BLaER1 (cell line): ENCODE measurements at regions not wholly inside any gene's neighbourhood (a gene's known extent, or its start where the extent isn't known, plus 50 kb on each side); places are given as distances from the start of the nearest gene placed in this dataset.

Source experiments
- H3K27ac ChIP-seq: shearing (Covaris generic); formaldehyde crosslinking; 2 replicates; pipeline ENCODE4 v1.8.1; 2022
- H3K27me3 ChIP-seq: shearing (Covaris generic); formaldehyde crosslinking; 2 replicates; pipeline ENCODE4 v1.8.1; 2022
- H3K36me3 ChIP-seq: shearing (Covaris generic); formaldehyde crosslinking; 2 replicates; pipeline ENCODE4 v1.8.1; 2022
- H3K4me1 ChIP-seq: shearing (Covaris generic); formaldehyde crosslinking; 2 replicates; pipeline ENCODE4 v1.8.1; 2022
- H3K4me2 ChIP-seq: shearing (Covaris generic); formaldehyde crosslinking; 2 replicates; pipeline ENCODE4 v1.8.1; 2022
- H3K4me3 ChIP-seq: shearing (Covaris generic); formaldehyde crosslinking; 2 replicates; pipeline ENCODE4 v1.8.1; 2022
- H3K9ac ChIP-seq: shearing (Covaris generic); formaldehyde crosslinking; 2 replicates; pipeline ENCODE4 v1.8.1; 2022
- H3K9me3 ChIP-seq: shearing (Covaris generic); formaldehyde crosslinking; 2 replicates; pipeline ENCODE4 v1.8.1; 2022
- H4K20me1 ChIP-seq: shearing (Covaris generic); formaldehyde crosslinking; 2 replicates; pipeline ENCODE4 v1.8.1; 2022
- Cebpa-rat ChIP-seq: shearing (Covaris generic); IDR thresholded peaks from 2 replicates; pipeline ENCODE4 v1.8.1; 2022

DNA sequence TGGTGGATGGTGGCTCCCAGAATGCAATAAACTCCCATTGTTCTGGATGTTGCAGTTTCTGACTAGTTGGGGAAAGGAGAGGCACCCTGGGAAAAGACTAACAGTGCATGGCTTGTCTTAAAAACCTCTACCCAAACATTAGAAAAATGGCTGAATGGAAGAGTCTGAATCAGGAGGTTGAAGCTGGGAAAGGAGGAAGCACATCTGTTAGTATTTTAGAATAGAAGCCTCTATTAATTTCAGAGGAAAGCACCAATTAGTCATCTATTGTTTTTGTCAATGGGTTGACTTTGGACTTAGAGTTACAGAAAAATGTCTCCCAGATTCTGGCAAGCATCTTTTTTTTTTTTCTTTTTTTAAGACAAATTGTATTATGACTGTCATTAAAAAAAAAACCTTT, 56.1 kb upstream of the ELMO1 start:
- Histone ChIP-seq H3K27ac (no peak overlapping the region), H3K36me3 (no peaks in the 10 kb centered on the region), H3K4me1 (no peaks in the 10 kb centered on the region), H4K20me1 (no peaks in the 10 kb centered on the region), H3K4me3 (no peak overlapping the region), H3K27me3 (no peaks in the 10 kb centered on the region), H3K9me3 (no peaks in the 10 kb centered on the region), H3K9ac (no peak overlapping the region), H3K4me2 (no peak overlapping the region)
- TF ChIP-seq Cebpa-rat: no peak

DNA sequence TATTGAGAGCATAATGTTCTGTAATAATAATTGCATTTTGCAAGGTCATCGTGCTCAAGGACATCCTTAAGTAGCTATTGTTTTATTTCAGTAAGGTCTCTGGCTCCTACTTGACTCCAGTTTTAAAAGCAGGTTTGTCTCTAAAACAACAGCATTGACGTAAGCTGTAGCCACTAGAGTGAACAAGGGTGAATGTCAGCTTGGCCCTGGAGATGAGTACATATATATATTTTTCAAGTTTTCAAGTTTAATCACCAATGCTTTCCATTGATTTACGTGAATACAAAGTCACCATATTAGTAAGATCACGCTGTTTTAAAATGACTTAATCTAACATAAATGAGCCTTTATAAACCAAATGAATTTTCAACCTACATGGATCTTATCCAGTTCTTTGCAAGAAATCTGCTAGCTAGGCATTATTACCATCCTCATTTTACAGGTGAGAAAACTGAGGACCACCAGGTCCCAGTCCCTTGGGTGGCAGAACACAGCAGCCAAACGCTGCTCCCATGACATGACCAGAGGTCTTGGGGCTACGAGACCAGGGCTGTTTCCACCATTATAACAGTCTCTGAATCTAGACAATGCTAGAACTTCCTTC, 57.2 kb upstream of the ELMO1 start:
- Histone ChIP-seq H3K4me2 (no peak overlapping the region), H3K9me3 (no peaks in the 10 kb centered on the region), H3K4me3 (no peak overlapping the region), H3K4me1 (no peaks in the 10 kb centered on the region), H3K27me3 (no peaks in the 10 kb centered on the region), H4K20me1 (no peaks in the 10 kb centered on the region), H3K9ac (no peak overlapping the region), H3K27ac (no peak overlapping the region), H3K36me3 (no peaks in the 10 kb centered on the region)
- TF ChIP-seq Cebpa-rat: no peak

DNA sequence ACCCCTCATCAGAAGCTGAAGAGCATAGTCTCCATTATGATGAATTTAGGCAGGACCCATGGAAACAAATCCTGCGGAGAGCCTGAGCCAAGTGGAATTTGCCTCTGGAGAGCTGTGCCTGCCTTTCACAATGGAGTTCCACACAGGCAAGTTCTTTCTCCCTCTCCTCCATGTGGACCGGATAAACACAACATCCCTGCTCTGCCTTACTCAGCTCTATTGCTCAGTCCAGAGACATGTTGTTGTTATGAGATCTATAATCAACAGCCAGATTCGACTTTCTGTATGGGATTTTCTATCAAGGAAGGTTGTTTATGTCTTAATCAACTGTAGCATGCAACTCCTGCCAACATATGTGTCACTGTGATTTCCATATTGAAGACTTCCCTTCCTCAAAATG, 59.5 kb upstream of the ELMO1 start:
- Histone ChIP-seq H3K27ac (no peak overlapping the region), H3K9me3 (no peaks in the 10 kb centered on the region), H3K4me3 (no peak overlapping the region), H4K20me1 (no peaks in the 10 kb centered on the region), H3K4me1 (no peaks in the 10 kb centered on the region), H3K9ac (no peak overlapping the region), H3K27me3 (no peaks in the 10 kb centered on the region), H3K4me2 (no peak overlapping the region), H3K36me3 (no peaks in the 10 kb centered on the region)
- no peak for TF ChIP-seq Cebpa-rat

DNA sequence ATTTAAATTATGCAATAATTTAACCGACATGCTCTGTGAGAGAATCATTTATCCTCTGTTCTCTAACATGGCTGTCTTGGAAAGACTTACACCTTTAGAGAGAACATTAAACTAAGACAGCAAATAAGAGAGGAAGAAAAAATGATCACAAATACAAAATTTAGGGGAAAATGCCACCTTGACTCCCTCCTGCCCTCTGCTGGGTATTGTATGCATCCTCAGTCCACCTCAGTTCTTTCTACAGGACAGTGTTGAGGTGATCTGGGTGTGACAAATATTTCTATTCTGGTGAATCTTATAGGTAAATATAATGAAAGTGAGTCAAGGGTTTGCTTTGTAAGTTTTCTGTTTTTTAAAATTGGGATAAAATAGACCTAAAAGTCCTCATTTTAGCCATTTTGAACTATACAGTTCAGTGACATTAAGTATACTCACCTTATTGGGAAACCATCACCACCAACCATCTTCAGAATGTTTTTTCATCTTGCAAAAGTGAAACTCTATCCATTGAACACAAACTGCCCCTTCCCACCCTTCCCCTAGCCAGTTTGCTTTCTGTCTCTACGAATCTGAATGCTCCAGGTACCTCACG, 61.5 kb upstream of the ELMO1 start:
- no peak overlapping the region for H3K4me3 ChIP-seq
- H3K27me3 ChIP-seq: no peaks in the 10 kb centered on the region
- no peak overlapping the region for H3K4me2 ChIP-seq
- H3K9me3 ChIP-seq: no peaks in the 10 kb centered on the region
- no peak for TF ChIP-seq Cebpa-rat
- no peaks in the 10 kb centered on the region for H4K20me1 ChIP-seq
- H3K36me3 ChIP-seq: no peaks in the 10 kb centered on the region
- no peak overlapping the region for H3K9ac ChIP-seq
- no peaks in the 10 kb centered on the region for H3K4me1 ChIP-seq
- H3K27ac ChIP-seq: no peak overlapping the region

DNA sequence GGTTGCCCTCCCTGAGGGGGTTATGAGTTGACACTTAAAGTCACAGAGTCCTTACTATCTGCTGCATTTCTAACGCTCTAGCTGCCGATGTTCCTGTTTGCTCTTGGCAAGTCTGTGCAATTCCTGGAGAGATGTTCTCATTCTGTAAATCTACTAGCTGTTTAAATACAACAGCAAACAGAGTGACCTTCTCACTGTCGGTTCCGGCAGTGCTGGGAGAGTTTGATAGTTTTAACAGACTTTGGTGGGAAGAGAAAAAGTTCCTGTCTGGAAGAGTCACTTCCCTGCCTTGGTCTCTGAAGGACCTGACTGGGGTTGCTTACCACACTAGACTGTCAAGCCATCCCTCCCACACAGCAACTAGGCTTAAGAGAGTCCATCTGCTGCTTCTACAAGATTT, 63.3 kb upstream of the ELMO1 start:
- Histone ChIP-seq H3K36me3 (no peaks in the 10 kb centered on the region), H3K27ac (no peak overlapping the region), H3K4me1 (no peaks in the 10 kb centered on the region), H3K4me2 (no peak overlapping the region), H3K9ac (no peak overlapping the region), H4K20me1 (no peaks in the 10 kb centered on the region), H3K9me3 (no peaks in the 10 kb centered on the region), H3K4me3 (no peak overlapping the region), H3K27me3 (no peaks in the 10 kb centered on the region)
- no peak for TF ChIP-seq Cebpa-rat

DNA sequence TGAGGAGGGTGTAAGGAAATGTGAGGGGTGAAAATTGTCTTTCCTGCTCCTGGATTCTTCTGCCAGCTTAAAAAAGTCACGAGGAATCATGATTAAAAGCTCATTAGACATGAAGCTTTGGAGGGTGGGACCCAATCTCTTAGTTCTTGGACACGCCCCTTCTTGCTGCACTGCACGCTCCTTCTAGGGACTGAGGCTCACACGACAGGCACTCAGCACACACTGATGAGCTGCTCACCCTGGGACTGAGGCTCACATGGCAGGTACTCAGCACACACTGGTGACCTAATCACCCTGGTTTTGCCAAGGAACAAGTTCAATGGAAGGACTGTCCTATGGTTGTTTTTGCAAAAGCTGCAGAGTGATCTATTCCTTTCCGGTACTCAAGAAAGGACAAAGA, 65.8 kb upstream of the ELMO1 start:
- Histone ChIP-seq H3K36me3 (no peaks in the 10 kb centered on the region), H3K27ac (no peak overlapping the region), H3K9ac (no peak overlapping the region), H4K20me1 (no peaks in the 10 kb centered on the region), H3K27me3 (no peaks in the 10 kb centered on the region), H3K4me3 (no peak overlapping the region), H3K9me3 (no peaks in the 10 kb centered on the region), H3K4me2 (no peak overlapping the region), H3K4me1 (no peaks in the 10 kb centered on the region)
- no peak for TF ChIP-seq Cebpa-rat

DNA sequence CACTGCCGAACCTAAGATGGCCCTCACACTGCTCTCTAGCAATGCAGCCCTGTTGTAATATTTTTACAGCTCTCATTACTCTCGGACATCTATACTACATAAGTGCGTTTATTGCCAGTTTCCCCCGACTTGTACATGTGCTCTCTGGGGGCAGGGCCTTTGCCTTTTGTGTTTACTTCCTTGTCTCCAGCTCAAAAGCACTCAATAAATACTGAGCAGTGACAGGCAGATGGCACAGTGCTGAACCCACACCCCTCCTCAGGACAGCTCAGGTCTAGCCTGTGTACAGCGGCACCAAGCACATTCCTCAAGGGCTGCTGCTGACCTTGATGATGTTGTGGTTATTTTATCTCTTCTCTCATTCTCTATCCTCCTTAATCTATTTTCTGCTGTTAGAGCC, 68.0 kb upstream of the ELMO1 start:
- Histone ChIP-seq H3K36me3 (no peaks in the 10 kb centered on the region), H3K4me3 (no peak overlapping the region), H4K20me1 (no peaks in the 10 kb centered on the region), H3K27ac (no peak overlapping the region), H3K27me3 (no peaks in the 10 kb centered on the region), H3K9me3 (no peaks in the 10 kb centered on the region), H3K9ac (no peak overlapping the region), H3K4me2 (no peak overlapping the region), H3K4me1 (no peaks in the 10 kb centered on the region)
- no peak for TF ChIP-seq Cebpa-rat

DNA sequence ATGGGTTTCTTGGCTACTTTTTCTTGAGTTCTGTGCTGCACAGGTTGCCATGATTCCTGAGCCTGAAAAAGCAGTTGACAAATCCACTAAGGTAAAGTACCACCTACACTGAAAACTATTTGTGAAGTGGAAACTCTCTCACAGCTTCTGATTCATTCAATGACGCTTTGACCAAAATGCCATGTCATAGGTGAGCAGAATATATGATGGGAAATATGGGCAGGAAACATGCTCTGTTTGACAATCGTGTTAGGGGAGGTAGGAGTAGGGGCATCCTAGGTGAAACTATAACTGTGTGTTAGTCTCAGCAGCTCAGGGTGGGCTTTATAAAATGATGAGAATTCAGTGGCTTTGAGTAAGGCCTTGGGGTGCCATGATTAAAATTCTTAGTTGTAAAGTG, 69.6 kb upstream of the ELMO1 start:
- no peaks in the 10 kb centered on the region for H3K4me1 ChIP-seq
- H3K36me3 ChIP-seq: no peaks in the 10 kb centered on the region
- no peak for TF ChIP-seq Cebpa-rat
- H3K9me3 ChIP-seq: no peaks in the 10 kb centered on the region
- no peaks in the 10 kb centered on the region for H4K20me1 ChIP-seq
- H3K4me3 ChIP-seq: no peak overlapping the region
- H3K9ac ChIP-seq: no peak overlapping the region
- no peak overlapping the region for H3K27ac ChIP-seq
- H3K27me3 ChIP-seq: no peaks in the 10 kb centered on the region
- no peak overlapping the region for H3K4me2 ChIP-seq

DNA sequence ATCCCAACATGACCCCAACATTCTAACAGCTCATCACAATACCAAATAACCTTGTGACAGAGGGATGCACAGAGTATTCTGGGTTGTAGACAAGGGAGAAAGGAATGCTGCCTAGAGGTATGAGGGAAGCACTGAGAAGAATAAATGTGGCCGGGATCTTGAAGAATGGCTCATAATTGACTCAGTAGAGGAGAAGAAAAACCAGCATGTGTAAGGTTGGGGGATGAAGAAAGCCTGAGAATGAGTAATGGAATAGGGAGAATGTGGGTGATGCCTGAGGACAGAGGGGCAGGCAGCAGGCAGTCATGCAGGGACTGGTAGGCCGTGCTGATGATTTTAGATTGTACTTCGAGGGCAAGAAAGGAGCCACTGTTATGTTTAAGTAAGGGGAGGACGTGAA, 75.4 kb upstream of the ELMO1 start:
- Histone ChIP-seq H3K9me3 (no peaks in the 10 kb centered on the region), H3K9ac (no peak overlapping the region), H3K36me3 (no peaks in the 10 kb centered on the region), H3K4me3 (no peak overlapping the region), H3K27me3 (no peaks in the 10 kb centered on the region), H3K4me2 (no peak overlapping the region), H3K4me1 (no peaks in the 10 kb centered on the region; the same call in 1 of the 2 replicates), H4K20me1 (no peaks in the 10 kb centered on the region), H3K27ac (no peak overlapping the region)
- TF ChIP-seq Cebpa-rat: no peak

DNA sequence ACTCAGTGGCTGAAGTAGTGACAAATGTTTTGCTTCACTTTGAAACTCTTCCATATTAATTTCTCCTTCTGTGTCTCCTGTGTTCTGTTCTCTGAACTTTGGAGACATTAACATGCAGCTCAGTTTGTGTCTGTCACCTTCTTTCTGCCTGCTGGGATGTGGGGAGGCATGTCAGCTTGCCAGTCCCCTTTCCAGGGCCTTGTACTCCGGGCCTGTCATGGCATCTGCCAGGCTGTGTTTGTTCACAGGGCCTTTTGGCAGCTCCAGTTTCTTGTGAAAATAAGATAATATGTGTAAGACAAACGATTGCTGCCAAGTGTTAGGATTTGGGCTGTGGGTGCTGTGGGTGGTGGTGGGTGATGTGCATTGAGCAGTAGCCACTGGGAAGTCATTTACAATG, 76.1 kb upstream of the ELMO1 start:
- Histone ChIP-seq H3K9me3 (no peaks in the 10 kb centered on the region), H3K36me3 (no peaks in the 10 kb centered on the region), H3K9ac (no peak overlapping the region), H3K4me2 (peak overlapping the region; percentile 10; the same call in 1 of the 2 replicates), H4K20me1 (no peaks in the 10 kb centered on the region), H3K4me3 (no peak overlapping the region), H3K4me1 (no peaks in the 10 kb centered on the region; the same call in 1 of the 2 replicates), H3K27ac (no peak overlapping the region), H3K27me3 (no peaks in the 10 kb centered on the region)
- TF ChIP-seq Cebpa-rat: no peak

DNA sequence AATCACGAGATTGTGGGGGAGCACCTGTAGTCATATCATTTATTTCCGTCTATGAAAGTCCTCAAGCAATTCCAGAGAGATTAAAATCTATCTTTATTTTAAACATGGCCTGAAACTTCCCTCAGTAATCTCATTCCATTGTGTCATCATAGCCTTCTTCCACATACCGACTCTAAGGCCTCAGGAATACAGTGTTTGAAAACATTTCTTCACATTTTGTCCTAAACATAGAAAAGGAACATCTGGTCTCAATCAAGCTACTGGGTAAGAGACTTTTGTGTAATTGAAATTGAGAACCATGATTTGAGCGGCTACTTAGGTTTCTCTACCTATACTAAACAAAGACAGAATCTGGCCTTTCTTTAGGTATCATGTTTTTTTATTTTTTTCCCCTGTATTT, 78.0 kb upstream of the ELMO1 start:
- no peaks in the 10 kb centered on the region for H4K20me1 ChIP-seq

More for the DNA sequence above, 78.0 kb upstream of the ELMO1 start:
- TF ChIP-seq Cebpa-rat: no peak
- no peaks in the 10 kb centered on the region for H3K36me3 ChIP-seq
- no peak overlapping the region for H3K4me2 ChIP-seq
- no peak overlapping the region for H3K4me3 ChIP-seq
- H3K4me1 ChIP-seq: no peaks in the 10 kb centered on the region; the same call in 1 of the 2 replicates
- no peak overlapping the region for H3K27ac ChIP-seq
- H3K27me3 ChIP-seq: no peaks in the 10 kb centered on the region
- H3K9me3 ChIP-seq: no peaks in the 10 kb centered on the region
- H3K9ac ChIP-seq: no peak overlapping the region
